Hepatocyte (in vitro differentiated cells): ENCODE measurements at regions not wholly inside any gene's neighbourhood (a gene's known extent, or its start where the extent isn't known, plus 50 kb on each side); places are given as distances from the start of the nearest gene placed in this dataset.

Experiments
- DNase-seq: peaks from one replicate; pipeline ENCODE4 v3.0.0-alpha.2; 2016; ENCODE audit warnings: low spot score
- H2AFZ ChIP-seq: fragments of 200-600 bp; sonication (generic); 2 replicates; pipeline ENCODE4 v1.6.0; 2016; ENCODE audit warnings: antibody characterized with exemption, mild to moderate bottlenecking
- H3K27ac ChIP-seq: fragments of 200-600 bp; sonication (generic); 2 replicates; pipeline ENCODE4 v1.5.1; 2016; ENCODE audit warnings: mild to moderate bottlenecking
- H3K27me3 ChIP-seq: fragments of 200-600 bp; sonication (generic); 2 replicates; pipeline ENCODE4 v1.6.1; 2016
- H3K36me3 ChIP-seq: fragments of 200-600 bp; sonication (generic); replicated peaks from 2 replicates; pipeline ENCODE4 v1.5.1; 2016; ENCODE audit warnings: low read depth; ENCODE audit not compliant: insufficient read depth
- H3K4me1 ChIP-seq: fragments of 200-600 bp; sonication (generic); 2 replicates; pipeline ENCODE4 v1.5.1; 2016; ENCODE audit warnings: mild to moderate bottlenecking, moderate library complexity; ENCODE audit not compliant: insufficient read depth
- H3K4me2 ChIP-seq: fragments of 200-600 bp; sonication (generic); 2 replicates; pipeline ENCODE4 v1.6.0; 2016
- H3K4me3 ChIP-seq: fragments of 200-600 bp; sonication (generic); 2 replicates; pipeline ENCODE4 v1.5.1; 2016; ENCODE audit warnings: mild to moderate bottlenecking
- H3K79me2 ChIP-seq: fragments of 200-600 bp; sonication (generic); 2 replicates; pipeline ENCODE4 v1.6.0; 2017; ENCODE audit warnings: mild to moderate bottlenecking
- H3K9me2 ChIP-seq: fragments of 200-600 bp; sonication (generic); replicated peaks from 2 replicates; pipeline ENCODE4 v1.6.0; 2017; ENCODE audit warnings: mild to moderate bottlenecking; ENCODE audit not compliant: insufficient read depth
- H3K9me3 ChIP-seq: fragments of 200-600 bp; sonication (generic); 2 replicates; pipeline ENCODE4 v1.5.1; 2016; ENCODE audit warnings: low read depth, mild to moderate bottlenecking
- H4K20me1 ChIP-seq: fragments of 200-600 bp; sonication (generic); 2 replicates; pipeline ENCODE4 v1.6.0; 2016; ENCODE audit warnings: mild to moderate bottlenecking; ENCODE audit not compliant: insufficient read depth, poor library complexity, severe bottlenecking
- EZH2 ChIP-seq: fragments of 200-600 bp; sonication (generic); IDR thresholded peaks from 2 replicates; pipeline ENCODE4 v1.6.1; 2016; ENCODE audit warnings: antibody characterized with exemption, mild to moderate bottlenecking, borderline replicate concordance
- EZH2phosphoT487 ChIP-seq: fragments of 200-600 bp; sonication (generic); IDR thresholded peaks from one replicate; pipeline ENCODE4 v1.6.1; 2018; ENCODE audit warnings: antibody characterized with exemption, mild to moderate bottlenecking, low read depth, moderate library complexity; ENCODE audit not compliant: unreplicated experiment, severe bottlenecking
- WGBS: methylation state at CpG from one replicate; pipeline ENCODE4 v1.1.6; 2016; ENCODE audit warnings: low lambda C conversion rate; ENCODE audit errors: missing lambda C conversion rate; 5-methylcytosine and 5-hydroxymethylcytosine counted together
- TF ChIP-seq, protein P1 (sequence below): fragments of 200-600 bp; sonication (generic); IDR thresholded peaks from 2 replicates; pipeline ENCODE4 v1.5.1; 2016; ENCODE audit warnings: antibody characterized with exemption, mild to moderate bottlenecking; ENCODE audit not compliant: poor library complexity

DNA sequence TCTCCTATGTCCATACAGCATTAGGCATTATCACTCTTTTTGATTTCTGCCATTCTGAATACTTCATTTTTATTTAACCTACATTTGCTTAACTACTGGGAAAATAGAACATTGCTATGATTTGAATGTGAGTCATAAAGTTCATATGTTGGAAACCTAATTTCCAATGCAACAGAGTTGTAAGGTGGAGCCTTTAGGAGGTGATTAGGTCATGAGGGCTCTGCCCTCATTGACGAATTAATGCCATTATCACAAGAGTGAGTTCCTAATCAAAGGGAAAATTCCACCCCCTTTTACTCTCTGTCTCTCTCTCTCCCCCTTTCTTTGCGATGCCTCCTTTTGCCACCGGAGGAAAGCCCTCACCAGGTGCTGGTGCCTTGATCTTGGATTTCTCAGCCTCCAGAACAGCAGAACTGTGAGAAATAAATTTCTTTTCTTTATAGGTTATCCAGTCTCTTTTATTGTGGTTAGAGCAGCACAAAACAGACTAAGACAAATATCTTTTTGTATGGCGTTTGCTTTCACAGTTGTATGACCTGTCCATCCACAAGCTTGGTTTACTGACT, 180.1 kb upstream of the ARID2 start:
- no peaks in the 10 kb centered on the region for H3K9me3 ChIP-seq
- H3K36me3 ChIP-seq: no peaks in the 10 kb centered on the region
- no peak overlapping the region for H2AFZ ChIP-seq
- H3K4me3 ChIP-seq: no peak overlapping the region
- H3K9me2 ChIP-seq: no peaks in the 10 kb centered on the region
- H3K27ac ChIP-seq: no peak overlapping the region
- H3K79me2 ChIP-seq: no peaks in the 10 kb centered on the region
- peaks cover 6% of the 10 kb centered on the region for H3K4me1 ChIP-seq
- no peak overlapping the region for H3K4me2 ChIP-seq
- H4K20me1 ChIP-seq: no peaks in the 10 kb centered on the region
- H3K27me3 ChIP-seq: no peaks in the 10 kb centered on the region
- no peak for DNase-seq
- TF ChIP-seq, protein P1, sequence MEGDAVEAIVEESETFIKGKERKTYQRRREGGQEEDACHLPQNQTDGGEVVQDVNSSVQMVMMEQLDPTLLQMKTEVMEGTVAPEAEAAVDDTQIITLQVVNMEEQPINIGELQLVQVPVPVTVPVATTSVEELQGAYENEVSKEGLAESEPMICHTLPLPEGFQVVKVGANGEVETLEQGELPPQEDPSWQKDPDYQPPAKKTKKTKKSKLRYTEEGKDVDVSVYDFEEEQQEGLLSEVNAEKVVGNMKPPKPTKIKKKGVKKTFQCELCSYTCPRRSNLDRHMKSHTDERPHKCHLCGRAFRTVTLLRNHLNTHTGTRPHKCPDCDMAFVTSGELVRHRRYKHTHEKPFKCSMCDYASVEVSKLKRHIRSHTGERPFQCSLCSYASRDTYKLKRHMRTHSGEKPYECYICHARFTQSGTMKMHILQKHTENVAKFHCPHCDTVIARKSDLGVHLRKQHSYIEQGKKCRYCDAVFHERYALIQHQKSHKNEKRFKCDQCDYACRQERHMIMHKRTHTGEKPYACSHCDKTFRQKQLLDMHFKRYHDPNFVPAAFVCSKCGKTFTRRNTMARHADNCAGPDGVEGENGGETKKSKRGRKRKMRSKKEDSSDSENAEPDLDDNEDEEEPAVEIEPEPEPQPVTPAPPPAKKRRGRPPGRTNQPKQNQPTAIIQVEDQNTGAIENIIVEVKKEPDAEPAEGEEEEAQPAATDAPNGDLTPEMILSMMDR: no peak
- TF ChIP-seq EZH2phosphoT487 (no peak), EZH2 (no peak)
- 78% methylated on average over 4 of the region's 4 CpGs for WGBS

DNA sequence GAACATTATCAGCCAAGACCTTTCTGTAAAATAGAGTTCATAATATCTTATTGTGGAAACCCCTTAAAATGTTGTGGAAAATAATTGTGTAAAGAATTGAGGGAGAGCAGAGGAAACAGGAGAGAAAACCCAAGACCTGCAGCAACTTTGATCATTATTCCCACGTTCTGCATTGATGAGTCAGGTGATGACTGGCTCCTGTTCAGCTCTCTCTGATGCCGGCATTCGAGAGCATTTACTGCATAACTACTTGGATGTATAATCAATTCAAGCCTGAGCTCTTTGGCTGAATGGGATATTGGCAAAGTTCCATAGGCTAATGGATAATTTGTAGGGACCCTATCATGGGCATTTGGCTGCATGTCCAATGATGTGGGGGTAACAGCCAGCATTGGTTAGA, 176.3 kb upstream of the ARID2 start:
- TF ChIP-seq, protein P1: no peak
- TF ChIP-seq EZH2phosphoT487 (no peak), EZH2 (no peak)
- Histone ChIP-seq H3K27ac (no peak overlapping the region), H3K4me3 (no peak overlapping the region), H3K27me3 (no peaks in the 10 kb centered on the region), H3K36me3 (no peaks in the 10 kb centered on the region), H4K20me1 (no peaks in the 10 kb centered on the region), H2AFZ (no peak overlapping the region), H3K79me2 (no peaks in the 10 kb centered on the region), H3K4me2 (no peak overlapping the region), H3K9me3 (no peaks in the 10 kb centered on the region), H3K9me2 (no peaks in the 10 kb centered on the region), H3K4me1 (no peaks in the 10 kb centered on the region)
- WGBS: 75% methylated on average over 3 of the region's 3 CpGs
- no peak for DNase-seq

DNA sequence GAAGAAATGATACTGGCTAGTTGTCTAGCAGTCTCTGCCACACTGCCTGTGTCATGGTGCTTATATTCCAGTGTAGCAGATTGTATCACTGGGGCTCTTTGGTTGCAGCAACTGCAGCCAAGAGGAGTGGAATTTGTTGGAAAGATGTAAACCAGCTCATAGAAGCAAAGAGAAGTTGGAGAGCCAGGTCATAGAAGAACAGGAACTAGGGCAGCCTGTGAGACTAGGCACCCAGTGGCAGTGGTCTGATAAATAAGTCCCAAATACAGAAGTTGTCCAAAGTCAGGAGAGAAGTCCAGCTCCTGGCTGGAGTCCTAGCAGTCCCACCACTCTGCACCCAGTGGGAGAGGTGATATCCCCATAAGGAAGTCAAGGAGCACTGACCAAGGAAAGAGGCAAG, 172.5 kb upstream of the ARID2 start:
- Histone ChIP-seq H3K27me3 (no peaks in the 10 kb centered on the region), H3K79me2 (no peaks in the 10 kb centered on the region), H3K4me1 (no peaks in the 10 kb centered on the region), H3K9me2 (no peaks in the 10 kb centered on the region), H3K36me3 (no peaks in the 10 kb centered on the region), H2AFZ (no peak overlapping the region), H4K20me1 (no peaks in the 10 kb centered on the region), H3K27ac (no peak overlapping the region), H3K4me2 (no peak overlapping the region), H3K9me3 (no peaks in the 10 kb centered on the region), H3K4me3 (no peak overlapping the region)
- no peak for DNase-seq
- no peak for TF ChIP-seq EZH2phosphoT487
- TF ChIP-seq, protein P1: no peak
- no peak for TF ChIP-seq EZH2

DNA sequence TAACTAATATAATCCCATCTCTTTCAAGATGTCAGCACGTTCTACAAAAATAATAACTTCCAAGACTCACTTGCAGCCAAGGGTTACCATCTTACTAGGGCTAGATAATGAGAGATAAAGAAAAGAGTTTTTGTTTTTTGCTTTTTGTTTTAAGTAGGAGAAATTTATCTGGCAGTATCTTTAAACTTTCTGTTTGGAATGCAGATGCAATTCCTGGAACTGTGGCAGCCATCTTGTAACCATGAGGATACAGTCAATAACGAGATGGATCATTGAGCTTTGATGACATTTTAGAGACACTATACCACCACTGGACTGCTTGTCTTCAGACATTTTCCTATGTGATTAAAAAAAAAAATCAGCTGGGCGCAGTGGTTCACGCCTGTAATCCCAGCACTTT, 171.2 kb upstream of the ARID2 start:
- no peaks in the 10 kb centered on the region for H3K36me3 ChIP-seq
- H4K20me1 ChIP-seq: no peaks in the 10 kb centered on the region
- 98% methylated on average over 4 of the region's 4 CpGs for WGBS
- H3K27me3 ChIP-seq: no peaks in the 10 kb centered on the region
- H3K4me1 ChIP-seq: no peaks in the 10 kb centered on the region
- no peak overlapping the region for H3K4me2 ChIP-seq
- DNase-seq: no peak
- TF ChIP-seq EZH2 (no peak), EZH2phosphoT487 (no peak)
- TF ChIP-seq, protein P1: no peak
- H3K9me2 ChIP-seq: no peaks in the 10 kb centered on the region
- H3K79me2 ChIP-seq: no peaks in the 10 kb centered on the region
- no peaks in the 10 kb centered on the region for H3K9me3 ChIP-seq
- no peak overlapping the region for H3K27ac ChIP-seq
- H2AFZ ChIP-seq: no peak overlapping the region
- H3K4me3 ChIP-seq: no peak overlapping the region
